GM19463 (cell line): ENCODE measurements at regions not wholly inside any gene's neighbourhood (a gene's known extent, or its start where the extent isn't known, plus 50 kb on each side); places are given as distances from the start of the nearest gene placed in this dataset.
"Not testable (repeated sequence)": the region's sequence is repeated elsewhere in the genome, so short reads cannot be mapped to it uniquely, and the experiment has no call there.

Experiments used
- ATAC-seq: cut with Tn5 transposase; IDR thresholded peaks from one replicate; pipeline ENCODE4 v1.9.1; 2021; ENCODE audit warnings: mild to moderate bottlenecking, moderate library complexity; ENCODE audit not compliant: unreplicated experiment

DNA sequence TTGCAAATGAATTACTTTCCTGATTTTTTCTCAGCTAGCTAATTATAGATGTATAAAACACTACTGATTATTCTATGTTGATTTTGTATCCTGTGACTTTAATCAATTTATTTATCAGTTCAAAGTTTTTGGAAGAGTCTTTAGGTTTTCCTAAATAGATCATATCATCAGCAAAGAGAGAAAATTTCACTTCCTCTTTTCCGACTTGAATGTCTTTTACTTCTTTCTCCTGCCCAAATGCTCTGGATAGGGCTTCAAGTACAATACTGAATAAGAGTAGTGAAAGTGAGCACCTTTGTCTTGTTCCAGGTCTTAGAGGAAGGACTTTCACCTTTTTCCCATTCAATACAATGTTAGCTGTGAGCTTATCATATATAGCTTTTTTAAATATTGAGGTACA is 417.9 kb downstream of the PDGFC start:
- ATAC-seq = no peak

DNA sequence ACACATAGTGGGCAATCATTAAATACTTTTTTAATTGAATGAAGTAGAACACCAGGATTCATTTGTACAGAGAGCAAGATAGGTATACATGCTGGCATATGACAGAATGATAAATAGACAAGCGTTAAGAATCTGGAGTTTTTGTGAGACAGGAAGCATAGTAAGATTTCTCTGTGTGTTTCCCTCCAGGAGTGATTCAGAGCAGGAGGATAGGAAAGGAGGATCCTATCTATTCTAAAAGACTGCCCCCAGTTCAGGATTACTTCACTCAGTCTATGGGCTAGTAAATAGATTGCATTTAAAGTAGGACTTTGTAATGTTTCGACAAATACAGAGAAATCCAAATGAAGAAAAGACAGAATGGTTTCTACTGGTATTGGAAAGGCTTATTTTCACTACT is 423.7 kb downstream of the PDGFC start:
- no peak for ATAC-seq

- ATAC-seq = no peak
Measured at GRCh38 chr4:156547439-156547838, 424.2 kb downstream of the PDGFC start.

DNA sequence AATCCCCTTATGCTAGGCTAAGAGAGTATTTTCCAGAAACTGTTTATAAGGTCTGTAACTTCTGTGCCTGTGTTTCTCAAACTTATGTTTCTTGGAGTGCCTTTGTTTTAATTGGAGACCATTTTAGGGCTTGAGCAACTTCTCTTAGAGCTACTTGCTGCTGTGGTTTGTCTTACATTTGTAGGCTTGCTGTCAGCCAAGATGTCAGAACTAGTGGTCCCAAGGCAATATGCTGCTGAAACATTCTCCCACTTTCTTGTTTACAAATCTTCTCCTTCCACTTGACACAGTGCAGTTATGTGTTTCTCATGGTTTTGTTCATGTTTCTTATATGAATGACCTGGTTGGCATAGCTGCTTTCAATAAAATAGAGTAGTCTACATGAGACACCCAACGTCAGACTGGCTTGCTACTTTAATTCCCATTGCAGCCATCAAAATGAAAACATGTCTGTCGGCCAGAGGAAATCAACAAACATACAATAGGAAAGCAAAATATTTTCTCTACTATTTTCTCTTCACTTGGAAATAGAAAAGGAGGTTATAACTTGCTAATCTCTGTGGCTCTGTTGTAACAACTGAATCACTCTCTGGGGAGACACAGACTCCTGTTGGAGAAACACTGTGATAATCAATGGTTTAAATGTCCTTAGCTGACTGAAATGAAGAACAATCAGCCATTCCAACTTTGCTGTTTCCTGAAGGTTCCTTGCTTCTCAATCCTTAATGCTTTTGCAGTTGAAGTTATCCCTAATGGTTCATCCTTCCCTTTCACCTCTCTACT is 426.4 kb downstream of the PDGFC start:
- ATAC-seq = no peak

- ATAC-seq = no peak
Measured at GRCh38 chr4:156539376-156539775, 432.2 kb downstream of the PDGFC start.

DNA sequence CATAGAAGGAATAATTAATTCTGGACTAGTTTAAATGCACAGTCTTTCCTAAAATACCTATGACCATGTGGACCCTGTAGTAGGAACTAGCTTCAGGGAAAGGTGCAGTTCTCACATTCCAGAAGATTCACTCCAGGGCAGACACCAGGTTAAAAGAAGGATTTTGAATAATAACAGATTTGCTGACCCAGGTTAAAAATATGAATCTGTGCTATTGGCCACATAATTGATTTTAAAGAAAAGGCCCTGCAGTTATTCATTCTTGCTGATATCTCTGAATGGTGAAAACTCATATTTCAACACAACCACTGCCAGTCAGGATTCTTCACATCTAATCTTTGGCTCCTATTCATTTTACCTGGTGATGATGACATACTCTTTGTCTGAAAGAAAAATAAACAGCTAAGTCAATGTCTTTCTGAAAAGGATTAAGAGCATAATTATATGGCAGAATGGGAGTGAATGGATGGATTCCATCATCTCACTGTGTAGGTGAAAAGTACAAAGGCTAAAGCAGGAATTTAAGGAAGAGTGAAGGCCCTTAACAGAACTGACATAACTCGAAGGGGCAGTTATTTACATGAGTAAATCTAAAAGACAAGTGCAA is 432.8 kb downstream of the PDGFC start:
- no peak for ATAC-seq

DNA sequence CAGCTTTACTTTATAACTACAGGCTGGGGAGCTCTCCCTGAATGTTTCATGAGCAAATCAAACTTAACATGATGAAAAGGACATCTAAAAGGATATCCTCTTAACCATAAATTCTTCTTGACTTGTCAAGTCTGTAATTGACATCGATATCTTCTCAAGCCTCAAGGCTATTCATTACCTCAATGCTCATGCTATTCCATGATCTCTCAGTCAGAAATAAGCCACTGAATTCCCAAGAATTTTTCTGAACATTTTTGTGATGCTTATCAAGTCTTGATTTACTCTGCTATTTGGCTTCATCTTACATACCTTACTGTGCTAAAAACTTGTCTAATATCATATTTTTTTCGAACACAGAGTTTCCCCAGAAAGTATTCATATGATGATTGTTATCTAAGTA is 433.4 kb downstream of the PDGFC start:
- ATAC-seq = no peak

- ATAC-seq = no peak
Measured at GRCh38 chr4:156537286-156537685, 434.3 kb downstream of the PDGFC start.

- no peak for ATAC-seq
Measured at GRCh38 chr4:156536661-156537060, 434.9 kb downstream of the PDGFC start.

GRCh38 chr4:156534205-156534604 is 437.4 kb downstream of the PDGFC start:
- ATAC-seq = no peak

DNA sequence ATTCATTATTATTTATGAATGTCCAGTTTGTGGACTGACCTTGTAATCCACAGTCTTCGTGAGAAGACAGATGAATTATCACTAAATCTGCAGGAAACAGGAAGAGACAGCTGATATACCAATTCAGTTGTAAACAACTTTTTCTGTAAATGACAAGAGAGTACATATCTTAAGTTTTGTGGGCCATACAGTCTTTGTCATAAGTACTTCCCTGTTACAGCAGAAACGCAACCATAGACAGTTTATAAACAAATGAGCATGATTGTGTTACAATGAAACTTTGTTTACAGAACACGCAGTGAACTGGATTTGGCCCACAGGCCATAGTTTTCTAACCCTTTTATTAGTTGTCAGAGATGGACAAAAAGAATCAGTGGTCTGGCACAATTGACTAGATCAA is 443.4 kb downstream of the PDGFC start:
- no peak for ATAC-seq

DNA sequence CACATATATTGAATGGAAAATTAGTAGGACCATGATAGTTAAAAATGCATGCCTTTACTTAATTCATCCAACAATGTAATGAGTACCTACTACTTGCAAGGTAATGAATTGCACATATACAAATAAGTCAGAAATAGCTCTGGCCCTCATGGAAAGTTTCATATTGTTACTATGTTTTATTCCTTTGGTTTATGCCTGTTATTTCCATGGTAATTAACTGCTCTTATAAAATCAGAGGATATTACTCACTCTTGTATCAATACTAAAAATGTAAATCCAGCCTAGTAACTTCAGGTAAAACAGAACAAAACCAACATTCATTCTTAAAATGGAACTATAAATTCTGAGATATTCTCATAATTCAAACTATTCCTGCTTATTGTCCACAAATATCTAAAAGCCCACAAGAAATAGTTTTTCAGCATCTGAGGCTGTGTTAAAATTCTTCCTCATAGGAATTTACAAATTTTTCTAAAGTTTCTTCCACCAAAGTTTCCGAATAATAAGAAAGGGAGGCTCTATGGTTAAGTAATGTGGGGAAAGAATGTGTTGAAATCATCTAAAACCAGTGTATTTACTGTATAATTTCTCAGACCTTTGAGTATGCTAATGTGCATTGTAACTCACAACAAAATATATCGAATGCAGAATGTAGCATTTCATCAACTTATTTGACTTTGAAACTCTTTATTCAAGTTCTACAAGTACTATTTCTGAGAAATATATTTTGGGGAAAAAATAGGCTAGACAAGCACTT is 444.2 kb downstream of the PDGFC start:
- no peak for ATAC-seq

DNA sequence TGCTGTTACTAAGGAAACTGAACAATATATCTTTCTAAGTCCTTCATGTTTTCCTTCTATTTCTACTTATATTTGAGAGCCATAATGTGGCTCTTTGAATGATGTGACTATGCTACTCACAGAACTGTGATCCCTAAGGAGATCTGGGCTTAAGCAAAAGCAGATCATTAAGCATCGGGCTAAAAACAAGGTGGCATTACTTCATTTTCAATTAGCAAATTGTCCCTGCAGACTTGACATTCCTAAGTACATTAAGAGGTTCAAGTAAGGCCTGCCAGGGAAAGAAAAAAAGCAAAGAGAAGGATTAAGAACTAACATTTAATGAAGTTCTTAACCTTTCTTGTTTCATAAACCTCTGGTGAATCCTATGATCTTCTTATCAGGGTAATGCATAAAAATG is 447.6 kb downstream of the PDGFC start:
- ATAC-seq = no peak

GRCh38 chr4:156523492-156523891 is 448.1 kb downstream of the PDGFC start:
- ATAC-seq = no peak

DNA sequence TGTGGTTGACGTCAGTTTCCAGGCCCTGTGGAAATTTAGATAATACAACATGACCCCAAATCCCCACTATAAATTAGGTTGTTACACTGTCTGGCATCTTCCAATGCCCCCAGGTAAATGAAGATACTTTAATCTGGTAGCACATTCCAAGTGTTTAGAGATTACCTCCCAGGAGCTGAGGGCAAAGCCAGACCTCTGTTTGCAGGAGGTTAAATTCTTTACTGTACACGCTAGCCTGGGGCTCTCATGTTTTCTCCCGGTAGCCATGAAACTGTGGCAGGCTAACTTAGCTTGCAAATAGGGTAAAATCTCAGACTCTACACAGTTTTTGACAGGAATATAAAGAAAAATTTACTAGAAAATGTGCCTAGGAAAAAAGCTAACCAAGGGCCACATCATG is 450.0 kb downstream of the PDGFC start:
- ATAC-seq = no peak

- no peak for ATAC-seq
Measured at GRCh38 chr4:156517956-156518355, 453.6 kb downstream of the PDGFC start.

DNA sequence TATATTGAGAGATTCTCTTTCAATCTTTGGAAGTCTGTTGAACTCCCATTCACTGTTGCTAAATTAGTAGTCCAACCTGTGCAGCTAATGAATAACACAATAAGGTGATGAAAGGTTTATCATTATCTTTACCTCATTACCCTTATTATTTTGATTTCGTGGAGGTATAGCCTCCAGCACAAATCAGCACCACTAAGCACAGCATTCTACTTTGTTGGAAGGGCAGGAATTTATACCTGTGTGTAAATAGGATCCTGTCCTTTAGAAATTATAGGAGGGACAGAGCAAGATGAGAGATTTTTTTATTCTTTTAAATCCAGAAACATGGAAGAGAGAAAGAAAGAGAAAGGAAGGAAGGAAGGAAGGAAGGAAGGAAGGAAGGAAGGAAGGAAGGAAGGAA is 454.1 kb downstream of the PDGFC start:
- ATAC-seq = no peak

GRCh38 chr4:156516698-156517097 is 454.9 kb downstream of the PDGFC start:
- no peak for ATAC-seq

DNA sequence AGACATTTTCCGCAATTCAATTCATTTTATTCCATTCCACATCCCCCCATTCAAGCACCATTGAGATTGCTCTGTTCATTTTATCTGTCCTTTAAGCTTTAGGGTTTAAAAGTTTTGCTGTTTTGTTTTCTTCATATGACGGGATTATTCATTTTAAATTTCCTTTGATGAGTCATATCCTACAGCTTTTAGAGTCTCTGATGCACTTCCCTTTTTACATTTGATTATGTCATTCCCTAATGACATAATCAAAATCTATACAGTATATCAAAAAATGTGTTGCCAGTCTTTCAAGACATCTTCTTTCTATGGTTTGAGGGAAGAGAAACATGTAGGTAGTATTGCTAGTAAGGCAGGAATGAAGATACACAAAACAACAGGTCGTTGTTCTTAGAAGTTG is 456.3 kb downstream of the PDGFC start:
- ATAC-seq = no peak

DNA sequence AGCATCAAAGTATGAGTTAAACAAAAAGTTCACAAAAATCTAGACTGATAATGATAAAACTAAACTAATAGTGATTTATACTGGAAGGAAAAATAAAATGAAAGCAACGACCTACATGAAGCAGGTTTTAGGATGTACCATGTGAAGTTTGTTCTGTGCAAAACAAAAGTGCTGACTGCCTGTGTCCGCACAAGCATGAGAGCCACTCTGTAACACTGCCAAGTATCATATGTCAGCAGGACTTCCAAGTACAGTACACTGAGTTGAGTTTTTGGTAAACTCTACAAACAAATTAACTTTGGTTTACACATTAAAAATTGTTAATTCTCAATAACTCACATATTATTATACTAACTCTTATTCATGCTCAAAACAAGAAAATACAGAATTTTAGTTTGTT is 459.0 kb downstream of the PDGFC start:
- no peak for ATAC-seq

DNA sequence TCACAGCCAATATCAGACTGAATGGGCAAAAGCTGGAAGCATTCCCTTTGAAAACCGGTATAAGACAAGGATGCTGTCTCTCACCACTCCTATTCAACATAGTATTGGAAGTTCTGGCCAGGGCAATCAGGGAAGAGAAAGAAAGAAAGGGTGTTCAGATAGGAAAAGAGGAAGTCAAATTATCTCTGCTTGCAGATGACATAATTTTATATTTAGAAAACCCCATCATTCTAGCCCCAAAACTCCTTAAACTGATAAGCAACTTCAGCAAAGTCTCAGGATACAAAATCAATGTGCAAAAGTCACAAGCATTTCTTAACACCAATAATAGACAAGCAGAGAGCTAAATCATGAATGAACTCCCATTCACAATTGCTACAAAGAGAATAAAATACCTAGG is 461.7 kb downstream of the PDGFC start:
- not testable (repeated sequence) for ATAC-seq

GRCh38 chr4:156505341-156505955 is 466.2 kb downstream of the PDGFC start:
- ATAC-seq = no peak
